Muscle of arm (tissue), 1 donor: ENCODE measurements at regions not wholly inside any gene's neighbourhood (a gene's known extent, or its start where the extent isn't known, plus 50 kb on each side); places are given as distances from the start of the nearest gene placed in this dataset.
"Not testable (repeated sequence)": the region's sequence is repeated elsewhere in the genome, so short reads cannot be mapped to it uniquely, and the experiment has no call there.

Experiments
- DNase-seq: peaks from one replicate; pipeline ENCODE4 v3.0.0-alpha.2; 2013

DNA sequence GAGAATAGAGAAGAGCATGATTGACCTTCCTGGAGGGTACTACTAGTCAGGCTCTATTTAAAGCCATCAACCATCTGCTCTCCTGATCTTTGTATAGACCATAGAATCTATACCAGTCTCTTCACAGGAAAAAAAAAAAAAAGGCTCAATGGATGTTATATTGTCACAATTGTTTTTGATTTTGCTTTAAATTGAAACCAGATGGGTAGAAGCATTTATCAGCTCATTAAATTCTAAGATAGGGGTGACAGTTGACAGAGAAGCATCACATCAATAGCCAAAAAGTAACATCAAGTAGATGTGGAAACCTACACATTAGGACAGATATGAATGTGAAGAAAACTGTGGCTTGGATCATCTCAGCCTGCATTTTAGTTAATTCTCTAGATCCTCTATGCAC lies 558.9 kb upstream of the MBL2 start:
- DNase-seq, result no peak

DNA sequence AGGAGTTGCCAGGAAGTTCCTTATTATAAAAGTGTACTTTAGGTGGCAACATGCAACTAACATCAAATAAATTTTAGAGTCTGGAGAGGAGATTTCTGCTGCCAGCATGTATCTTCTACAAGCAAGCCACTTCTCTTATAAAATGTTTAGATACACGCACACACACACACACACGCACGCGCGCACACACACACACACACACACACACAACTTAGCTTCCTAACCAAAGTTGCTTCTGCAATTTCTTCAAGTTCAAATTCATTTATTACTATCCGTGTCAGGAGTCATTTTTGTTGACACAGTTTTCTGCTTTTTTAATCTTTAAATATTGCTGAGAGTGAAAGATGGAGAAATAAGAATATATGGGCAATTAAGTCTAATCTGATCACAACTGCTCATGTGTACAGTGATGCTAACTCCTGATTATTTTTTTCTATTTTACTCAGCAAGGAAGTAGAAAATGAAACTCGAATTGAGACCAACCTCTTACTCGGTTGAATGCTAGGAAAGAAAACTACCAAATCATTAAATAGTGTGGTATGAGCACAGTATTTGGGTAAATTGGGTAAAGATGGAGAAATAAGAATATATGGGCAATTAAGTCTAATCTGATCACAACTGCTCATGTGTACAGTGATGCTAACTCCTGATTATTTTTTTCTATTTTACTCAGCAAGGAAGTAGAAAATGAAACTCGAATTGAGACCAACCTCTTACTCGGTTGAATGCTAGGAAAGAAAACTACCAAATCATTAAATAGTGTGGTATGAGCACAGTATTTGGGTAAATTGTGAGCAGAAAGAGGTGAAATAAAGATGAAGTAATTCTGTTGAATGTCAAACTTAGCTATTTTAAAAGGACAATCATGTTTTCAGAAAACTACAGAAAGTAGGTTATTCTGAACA lies 554.1 kb upstream of the MBL2 start:
- not testable (repeated sequence) for DNase-seq

DNA sequence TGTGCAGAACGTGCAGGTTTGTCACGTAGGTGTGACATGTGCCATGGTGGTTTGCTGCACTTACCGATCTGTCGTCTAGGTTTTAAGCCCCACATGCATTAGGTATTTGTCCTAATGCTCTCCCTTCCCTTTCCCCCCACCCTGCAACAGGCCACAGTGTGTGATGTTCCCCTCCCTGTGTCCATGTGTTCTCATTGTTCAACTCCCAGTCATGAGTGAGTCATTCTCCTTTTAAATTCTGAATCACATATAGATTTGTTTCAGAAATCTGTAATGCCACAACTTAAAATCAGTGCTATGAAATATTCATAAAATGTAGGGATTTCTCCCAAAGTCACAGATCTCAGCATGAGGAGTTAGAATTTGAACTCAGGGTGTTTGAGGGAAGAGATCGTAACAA lies 552.5 kb upstream of the MBL2 start:
- no peak for DNase-seq

DNA sequence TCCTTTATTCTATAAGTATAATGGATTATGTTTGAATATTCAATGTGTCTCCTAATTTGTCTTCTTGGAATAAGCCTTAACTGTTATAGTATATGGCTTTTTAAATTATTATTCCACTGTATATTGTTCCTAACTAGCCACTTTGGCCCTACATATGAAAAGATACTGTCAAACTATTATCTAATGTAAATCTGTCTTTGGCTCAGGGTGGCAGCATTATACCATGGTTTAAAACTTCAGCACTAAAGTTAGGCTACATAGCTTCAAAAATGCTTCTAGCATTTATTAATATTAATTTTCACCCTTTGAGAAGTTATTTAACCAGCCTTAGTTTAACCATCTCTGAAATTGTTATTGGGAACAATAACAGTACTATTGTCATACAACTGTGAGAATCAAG lies 543.1 kb upstream of the MBL2 start:
- no peak for DNase-seq

DNA sequence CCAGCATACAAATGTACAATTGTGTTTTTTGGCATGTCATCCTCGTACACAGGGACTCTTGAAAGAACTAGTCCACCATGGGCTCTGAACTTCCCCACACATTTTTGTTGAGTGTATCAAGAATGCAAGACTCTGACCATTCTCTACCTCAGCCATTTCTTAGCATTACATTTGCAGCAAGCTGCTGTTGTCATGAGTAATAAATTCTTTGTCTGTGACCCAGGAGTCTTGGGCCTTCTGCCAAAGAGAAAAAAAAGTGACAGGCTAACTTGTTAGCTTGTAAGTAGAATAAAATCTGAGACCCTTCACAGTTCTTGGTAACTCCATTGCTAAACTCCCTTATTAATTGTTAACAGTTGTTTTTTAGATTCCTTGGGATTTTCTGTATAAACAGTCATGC lies 542.3 kb upstream of the MBL2 start:
- peak; percentile 3 for DNase-seq

DNA sequence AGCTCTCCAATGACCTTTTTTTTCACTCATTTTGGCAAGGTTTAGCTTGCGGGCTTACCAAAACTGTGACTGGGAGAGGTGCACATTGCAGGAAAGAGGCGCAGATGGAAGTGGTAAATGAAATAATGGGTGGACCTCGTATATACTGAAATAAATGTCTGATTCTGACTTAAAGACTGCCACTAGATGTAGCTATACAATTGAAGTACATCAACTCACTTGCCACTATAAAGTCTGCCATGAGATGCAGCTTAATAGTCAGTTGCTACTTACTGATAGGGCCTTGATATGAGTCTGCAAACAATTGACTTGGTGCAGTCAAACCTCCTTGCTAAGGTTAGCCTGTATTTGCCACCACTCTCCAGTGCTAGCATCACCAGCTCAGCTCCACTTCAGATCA lies 525.9 kb upstream of the MBL2 start:
- DNase-seq, result no peak

DNA sequence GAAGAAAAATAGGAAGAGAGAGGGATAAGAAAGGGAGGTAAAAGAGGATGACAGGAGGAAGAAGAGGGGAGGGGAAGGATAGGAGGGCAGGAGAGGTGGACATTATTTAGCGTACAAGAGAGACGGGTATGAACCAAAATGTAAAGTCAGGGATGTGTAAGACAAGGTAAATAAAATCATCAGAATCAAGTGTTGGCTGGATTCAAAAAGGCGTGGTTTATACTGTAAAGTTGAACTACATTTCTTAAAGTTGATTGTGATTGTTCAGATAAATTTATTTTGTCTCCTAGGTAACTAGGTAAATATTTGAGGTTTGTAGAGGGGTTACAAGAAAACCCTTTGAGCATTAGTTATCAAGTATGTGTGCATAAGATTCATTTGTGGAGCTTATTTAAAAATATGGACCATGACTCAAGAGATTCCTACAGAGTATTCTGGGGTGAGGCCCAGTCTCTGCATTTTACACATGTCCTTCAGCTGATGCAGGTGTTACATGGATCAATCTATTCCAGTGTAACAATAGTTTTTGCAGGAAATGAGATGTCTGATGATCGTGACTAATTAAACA lies 512.1 kb upstream of the MBL2 start:
- no peak for DNase-seq

DNA sequence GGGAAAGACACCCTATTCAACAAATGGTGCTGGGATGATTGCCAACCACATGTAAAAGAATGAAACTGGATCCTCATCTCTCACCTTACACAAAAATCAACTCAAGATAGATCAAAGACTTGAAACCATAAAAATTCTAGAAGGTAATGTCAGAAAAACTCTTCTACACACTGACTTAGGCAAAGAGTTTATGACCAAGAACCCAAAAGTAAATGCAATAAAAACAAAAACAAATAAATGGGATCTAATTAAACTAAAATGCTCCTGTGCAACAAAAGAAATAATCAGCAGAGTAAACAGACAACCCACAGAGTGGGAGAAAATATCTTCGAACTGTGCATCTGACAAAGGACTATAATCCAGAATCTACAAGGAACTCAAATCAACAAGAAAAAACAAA lies 504.2 kb upstream of the MBL2 start:
- DNase-seq, result no peak

DNA sequence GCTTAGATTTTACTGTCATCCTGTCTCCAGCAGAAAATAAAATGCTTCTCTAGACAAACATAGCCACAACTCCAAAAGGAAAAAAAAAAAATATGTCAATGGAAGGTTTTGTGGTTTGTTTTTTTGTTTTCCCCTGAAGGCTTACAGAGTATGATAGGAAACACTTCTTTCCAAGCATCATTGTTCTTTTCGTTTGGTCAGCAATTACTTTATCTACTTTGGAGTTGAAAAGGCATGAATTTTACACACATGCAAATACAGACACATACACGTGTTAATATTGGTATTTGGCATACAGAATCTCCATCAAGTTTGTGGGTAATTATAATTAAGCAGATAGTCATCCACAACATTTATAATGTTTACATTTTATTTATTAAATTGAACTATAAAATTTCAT lies 496.9 kb upstream of the MBL2 start:
- DNase-seq, result no peak

DNA sequence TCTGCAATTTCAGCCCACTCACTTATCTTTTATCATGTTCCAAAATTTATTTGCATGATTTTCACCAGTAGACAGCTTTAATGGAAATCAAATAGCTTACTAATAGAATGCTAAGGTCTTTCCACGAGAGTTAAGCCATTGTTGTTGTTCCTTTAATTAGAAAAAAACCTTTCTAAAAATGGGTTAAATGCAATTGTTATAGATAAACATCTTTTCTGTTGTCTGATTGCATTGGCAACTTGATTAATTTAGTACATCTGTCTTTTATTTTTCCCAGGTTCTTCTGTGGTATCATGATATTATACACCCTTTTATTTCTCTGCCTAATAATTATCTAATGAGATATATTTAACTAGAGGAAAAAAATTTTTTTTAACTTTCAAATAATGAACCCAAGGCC lies 487.6 kb upstream of the MBL2 start:
- DNase-seq, result no peak

DNA sequence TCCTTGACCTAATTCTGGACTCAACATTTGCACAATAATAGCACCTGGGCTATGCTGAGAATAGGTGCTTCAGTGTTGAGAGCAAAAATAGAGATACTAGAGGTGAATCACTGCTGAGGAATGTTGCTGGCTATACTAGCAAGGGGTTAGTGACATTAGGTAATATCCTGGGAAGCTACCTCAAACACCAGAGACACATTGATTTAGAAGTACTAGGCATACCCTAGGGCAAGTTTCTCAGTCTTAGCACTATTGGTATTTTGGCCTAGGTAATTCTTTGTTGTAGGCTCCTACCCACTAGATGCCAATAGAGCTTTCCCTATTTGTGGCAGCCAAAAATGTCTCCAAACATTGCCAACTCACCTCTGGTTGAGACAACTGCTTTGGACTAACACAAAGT lies 484.0 kb upstream of the MBL2 start:
- DNase-seq, result no peak

DNA sequence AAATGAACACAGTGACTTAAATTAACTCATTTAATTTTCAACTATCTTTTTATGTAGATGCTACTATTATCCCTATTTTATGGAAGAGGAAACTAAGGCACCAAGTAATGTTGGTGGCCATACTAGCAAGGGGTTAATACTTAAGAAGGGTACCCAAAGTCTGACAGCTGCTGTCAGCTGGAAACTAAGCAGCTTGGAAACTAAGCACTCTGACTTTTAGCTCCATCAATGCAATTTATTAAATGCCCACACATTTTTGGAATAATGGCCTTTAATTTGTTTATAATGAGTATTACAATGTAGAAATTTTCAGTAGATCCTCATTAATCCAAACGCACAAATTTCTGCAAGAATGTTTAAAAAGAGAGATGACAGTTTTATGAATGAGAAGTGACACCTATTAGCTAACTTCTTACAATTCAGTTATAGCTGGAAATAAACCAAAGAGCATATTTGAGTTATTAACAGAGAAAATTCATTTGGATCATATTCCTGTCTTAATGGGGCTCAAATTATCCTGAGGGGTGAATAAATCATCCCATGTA lies 483.1 kb upstream of the MBL2 start:
- no peak for DNase-seq

DNA sequence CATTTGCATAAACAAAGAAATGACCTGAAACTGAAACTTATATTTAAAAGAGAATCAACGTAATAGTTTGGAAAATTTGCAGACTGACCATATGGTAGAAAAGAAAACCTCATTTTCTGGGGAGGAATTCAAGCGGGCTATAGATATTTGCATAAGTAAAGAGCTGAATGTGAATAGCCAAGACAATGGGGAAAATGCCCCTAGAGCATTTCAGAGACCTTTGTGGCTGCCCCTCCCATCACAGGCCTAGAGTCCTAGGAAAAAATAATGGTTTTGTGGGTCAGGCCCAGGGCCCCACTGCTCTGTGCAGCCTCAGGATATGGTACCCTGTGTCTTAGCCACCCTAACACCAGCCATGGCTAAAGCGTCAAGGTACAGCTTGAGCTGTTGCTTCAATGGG lies 480.6 kb upstream of the MBL2 start:
- DNase-seq, result no peak

DNA sequence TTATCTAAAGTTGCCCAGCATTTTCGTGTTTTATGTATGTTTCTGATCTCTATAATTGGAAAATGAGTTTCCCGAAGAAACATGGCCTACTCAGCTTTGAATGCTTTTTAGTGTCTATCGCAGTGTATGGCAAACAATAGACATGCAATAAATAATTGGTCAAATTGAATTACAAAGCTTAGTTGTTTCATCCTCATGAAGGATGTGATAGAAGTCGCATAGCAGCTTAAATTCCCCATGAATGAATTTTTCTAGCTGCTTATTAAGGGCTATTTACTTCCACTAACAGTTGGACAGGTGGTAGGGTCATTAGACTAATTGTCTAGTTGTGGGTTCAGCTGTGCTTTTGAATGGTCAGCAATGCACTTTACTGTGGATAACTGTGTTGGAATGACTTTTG lies 467.3 kb upstream of the MBL2 start:
- DNase-seq, result no peak

DNA sequence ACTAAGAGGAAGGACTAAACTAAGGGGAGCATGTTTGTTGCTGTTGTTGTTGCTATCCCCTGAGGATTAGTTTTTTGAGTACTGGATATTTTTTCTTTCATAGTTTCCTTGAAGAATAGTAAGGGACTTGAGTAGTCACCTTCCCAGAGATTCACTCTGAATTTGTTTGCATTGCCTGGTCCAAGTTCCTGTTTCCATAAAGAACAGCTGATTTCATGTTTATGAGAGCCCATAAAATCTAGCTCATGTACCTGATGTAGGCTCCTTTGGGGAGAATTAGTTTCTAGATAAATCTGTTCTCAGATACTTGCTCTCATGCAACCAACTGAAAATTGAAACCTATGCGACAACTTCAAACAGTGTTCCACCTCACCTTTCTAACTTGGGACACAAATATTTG lies 464.4 kb upstream of the MBL2 start:
- DNase-seq, result no peak

DNA sequence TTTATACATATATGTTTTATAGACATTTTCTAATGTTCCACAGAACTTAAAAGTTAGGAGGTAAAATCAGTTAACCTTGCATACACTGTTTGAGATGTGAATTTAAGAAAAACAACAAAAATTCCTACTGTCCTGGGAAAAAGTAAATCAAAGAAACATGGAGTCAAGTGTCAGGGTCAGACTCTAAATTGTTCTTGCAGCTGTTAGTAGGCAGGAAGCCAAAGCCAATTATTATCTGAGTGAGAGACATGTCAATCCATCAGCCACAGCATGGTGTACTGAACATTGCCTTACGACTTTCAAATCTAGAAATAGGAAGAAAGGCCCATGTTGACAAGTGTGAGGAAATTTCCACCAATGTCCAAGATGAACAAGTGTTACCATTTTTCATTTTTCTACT lies 461.2 kb upstream of the MBL2 start:
- no peak for DNase-seq

DNA sequence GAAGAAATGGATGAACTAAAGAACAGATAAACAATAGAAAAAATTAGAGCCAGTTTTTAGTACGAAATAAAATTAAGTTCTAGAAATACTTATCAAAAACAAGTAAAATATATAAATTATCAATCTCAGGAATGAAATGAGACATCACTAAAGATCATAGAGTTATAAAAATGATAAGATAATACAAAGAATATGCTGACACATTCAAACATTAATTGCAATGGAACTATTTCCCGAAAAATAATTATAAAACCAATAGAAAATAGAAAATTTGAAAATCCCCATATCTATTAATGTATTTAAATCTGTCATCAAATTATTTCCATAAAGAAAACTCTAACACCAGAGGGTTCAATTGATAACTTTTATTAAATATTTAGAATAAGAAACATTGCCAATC lies 458.1 kb upstream of the MBL2 start:
- DNase-seq, result no peak

DNA sequence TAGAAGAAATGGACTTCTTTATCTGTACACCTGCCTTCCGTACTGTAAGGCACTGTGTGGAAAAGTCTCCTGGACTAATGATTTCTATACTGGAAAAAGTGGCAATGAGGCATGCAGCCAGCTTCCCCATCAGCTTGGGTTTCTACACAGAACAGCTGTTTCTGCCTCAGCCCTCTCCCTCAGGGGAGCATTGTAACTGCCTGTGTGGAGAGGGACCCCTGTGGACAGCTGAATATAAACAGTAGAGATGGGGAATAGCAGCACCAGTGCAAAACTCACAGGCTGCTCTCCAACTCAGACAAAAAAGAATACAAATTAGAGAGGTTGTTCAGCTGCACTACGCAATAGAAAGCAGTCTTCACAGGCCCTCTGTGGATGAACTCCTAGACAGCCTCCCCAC lies 451.3 kb upstream of the MBL2 start:
- peak; percentile 8 for DNase-seq

DNA sequence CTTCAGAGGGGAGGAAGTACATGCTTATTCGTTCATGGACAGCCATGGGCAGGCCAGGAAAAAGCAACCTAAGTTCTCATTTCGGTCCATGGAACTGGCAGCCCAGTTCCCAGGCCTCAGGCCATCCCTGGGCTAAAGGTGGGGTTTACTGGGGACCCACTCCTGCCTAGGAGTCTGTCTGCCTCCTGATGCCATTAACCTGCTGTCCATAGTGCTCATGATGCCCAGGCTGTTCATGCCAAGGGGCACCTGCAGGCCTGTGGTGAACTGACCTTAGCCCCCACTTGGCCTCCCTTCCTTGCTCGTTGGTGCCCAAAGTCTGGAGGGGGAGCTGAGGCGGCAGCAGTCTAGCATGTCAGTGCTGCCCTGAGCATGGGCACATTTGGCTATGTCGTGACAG lies 450.2 kb upstream of the MBL2 start:
- no peak for DNase-seq

DNA sequence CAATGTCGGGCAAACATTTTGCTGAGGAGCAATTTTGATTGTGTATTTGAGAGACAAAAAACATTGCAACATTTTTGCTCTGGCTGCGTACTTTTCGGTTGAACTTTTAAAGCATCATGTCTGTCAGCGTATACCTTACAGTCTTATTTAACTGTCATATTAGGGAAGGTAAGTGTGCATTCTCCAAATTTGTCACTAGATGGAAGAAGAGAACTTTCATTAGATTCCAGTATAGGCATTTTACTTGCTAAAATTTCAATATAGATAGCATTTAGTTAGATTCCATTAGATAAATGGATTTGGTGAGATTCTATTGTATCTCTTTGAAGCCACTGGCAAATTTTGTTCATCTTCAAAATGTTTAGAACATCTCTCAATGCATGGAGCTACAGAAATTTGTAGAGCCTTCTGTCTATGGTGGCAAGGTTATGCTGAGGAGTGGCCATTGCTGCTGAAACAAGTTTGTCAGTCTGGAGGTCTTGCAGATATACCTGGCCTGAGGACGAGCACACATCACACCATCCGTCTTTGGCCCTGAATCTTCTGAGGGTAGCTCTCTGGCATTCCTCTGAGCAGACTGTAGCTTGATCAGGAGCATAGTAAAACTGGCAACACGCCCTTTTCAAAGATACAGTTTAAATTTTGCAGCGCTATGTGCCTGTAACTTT lies 437.5 kb upstream of the MBL2 start:
- no peak for DNase-seq

DNA sequence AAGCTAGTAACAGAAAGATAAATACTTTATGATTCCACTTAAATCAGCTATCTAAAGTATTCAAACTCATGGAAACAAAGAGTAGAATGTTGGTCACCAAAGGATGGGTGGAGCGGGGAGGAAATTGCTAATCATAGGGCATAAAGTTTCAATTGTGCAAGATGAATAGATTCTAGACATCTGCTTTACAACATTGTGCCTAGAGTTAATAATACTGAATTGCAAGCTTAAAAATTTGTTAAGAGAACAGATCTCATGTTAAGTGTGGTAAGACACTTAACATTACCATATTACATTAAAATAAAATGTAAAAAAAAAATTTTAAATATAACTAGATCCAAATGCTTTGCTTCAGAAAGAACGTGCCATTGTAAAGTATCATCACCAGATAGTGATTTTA lies 411.1 kb upstream of the MBL2 start:
- DNase-seq, result no peak

DNA sequence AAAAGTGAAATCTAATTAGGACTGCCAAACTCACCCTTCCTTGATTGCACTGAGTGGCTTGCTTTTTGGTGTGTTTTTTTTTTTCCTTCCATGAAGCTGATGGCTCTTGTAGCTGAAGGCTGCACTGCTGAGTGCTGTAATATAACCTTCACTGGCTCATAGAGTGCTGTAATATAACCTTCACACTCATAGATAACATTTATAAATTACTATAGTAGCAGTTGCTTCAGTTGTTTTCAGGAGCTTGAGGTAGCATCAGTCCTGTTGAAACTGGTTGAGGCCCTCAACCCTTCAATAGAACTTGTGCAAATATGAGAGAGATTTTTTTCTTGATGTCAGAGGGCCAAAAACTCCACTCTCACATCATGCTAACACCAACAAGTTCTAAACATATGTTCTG lies 404.9 kb upstream of the MBL2 start:
- DNase-seq, result no peak

DNA sequence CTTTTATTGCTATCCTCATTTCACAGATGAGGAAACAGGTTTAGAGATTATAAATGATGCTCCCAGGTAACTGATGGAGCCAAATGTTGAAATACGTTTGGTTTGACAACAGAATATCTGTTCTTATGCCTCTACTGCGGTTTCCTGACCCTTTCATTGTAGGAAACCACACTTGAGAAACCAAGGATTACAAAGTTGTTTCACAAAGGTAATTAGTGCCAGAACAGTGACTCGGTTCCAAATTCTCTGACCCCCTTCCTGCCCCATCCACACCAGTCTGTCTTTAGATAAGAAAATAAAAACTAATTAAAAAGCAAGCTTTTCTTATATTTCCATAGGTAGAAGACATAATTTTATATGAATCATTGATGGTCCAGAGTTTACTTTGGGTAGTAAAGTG lies 393.7 kb upstream of the MBL2 start:
- no peak for DNase-seq
